Osteoblast (primary cell): ENCODE measurements at regions not wholly inside any gene's neighbourhood (a gene's known extent, or its start where the extent isn't known, plus 50 kb on each side); places are given as distances from the start of the nearest gene placed in this dataset.

Source experiments
- DNase-seq: peaks from one replicate; pipeline ENCODE4 v3.0.0; 2011; ENCODE audit warnings: low spot score, mixed read lengths; ENCODE audit not compliant: insufficient read length; ENCODE audit errors: missing footprints
- H2AFZ ChIP-seq: 2 replicates; pipeline ENCODE4 v1.6.0; 2011; ENCODE audit warnings: mild to moderate bottlenecking, low read length
- H3K27ac ChIP-seq: 2 replicates; pipeline ENCODE4 v1.5.1; 2011; ENCODE audit warnings: mild to moderate bottlenecking, low read depth, low read length, moderate library complexity
- H3K27me3 ChIP-seq: 2 replicates; pipeline ENCODE4 v1.6.0; 2012; ENCODE audit warnings: mild to moderate bottlenecking, control low read depth, inconsistent platforms, low read length, moderate library complexity; ENCODE audit not compliant: insufficient read depth
- H3K36me3 ChIP-seq: 2 replicates; pipeline ENCODE4 v1.5.1; 2011; ENCODE audit warnings: mild to moderate bottlenecking, low read length, control low read depth, moderate library complexity; ENCODE audit not compliant: insufficient read depth
- H3K4me1 ChIP-seq: 2 replicates; pipeline ENCODE4 v1.5.1; 2011; ENCODE audit warnings: mild to moderate bottlenecking, low read length, control low read depth, moderate library complexity; ENCODE audit not compliant: insufficient read depth
- H3K4me2 ChIP-seq: 2 replicates; pipeline ENCODE4 v1.6.0; 2011; ENCODE audit warnings: mild to moderate bottlenecking, low read length; ENCODE audit not compliant: insufficient read depth
- H3K4me3 ChIP-seq: fragments of 200-600 bp; sonication (generic); 3 replicates; pipeline ENCODE4 v1.5.1; 2012; ENCODE audit warnings: mild to moderate bottlenecking, low read length, inconsistent platforms; ENCODE audit not compliant: insufficient read depth
- H3K79me2 ChIP-seq: 2 replicates; pipeline ENCODE4 v1.6.0; 2012; ENCODE audit warnings: mild to moderate bottlenecking, low read length, control low read depth, inconsistent platforms; ENCODE audit not compliant: insufficient read depth
- H3K9me3 ChIP-seq: 2 replicates; pipeline ENCODE4 v1.5.1; 2011; ENCODE audit warnings: low read depth, low read length, control low read depth
- H4K20me1 ChIP-seq: 2 replicates; pipeline ENCODE4 v1.6.0; 2012; ENCODE audit warnings: mild to moderate bottlenecking, low read length, control low read depth; ENCODE audit not compliant: insufficient read depth
- TF ChIP-seq, protein P1 (sequence below): IDR thresholded peaks from 2 replicates; pipeline ENCODE4 v1.5.1; 2011; ENCODE audit warnings: mild to moderate bottlenecking, low read depth, low read length, moderate library complexity; ENCODE audit errors: extremely low read depth

DNA sequence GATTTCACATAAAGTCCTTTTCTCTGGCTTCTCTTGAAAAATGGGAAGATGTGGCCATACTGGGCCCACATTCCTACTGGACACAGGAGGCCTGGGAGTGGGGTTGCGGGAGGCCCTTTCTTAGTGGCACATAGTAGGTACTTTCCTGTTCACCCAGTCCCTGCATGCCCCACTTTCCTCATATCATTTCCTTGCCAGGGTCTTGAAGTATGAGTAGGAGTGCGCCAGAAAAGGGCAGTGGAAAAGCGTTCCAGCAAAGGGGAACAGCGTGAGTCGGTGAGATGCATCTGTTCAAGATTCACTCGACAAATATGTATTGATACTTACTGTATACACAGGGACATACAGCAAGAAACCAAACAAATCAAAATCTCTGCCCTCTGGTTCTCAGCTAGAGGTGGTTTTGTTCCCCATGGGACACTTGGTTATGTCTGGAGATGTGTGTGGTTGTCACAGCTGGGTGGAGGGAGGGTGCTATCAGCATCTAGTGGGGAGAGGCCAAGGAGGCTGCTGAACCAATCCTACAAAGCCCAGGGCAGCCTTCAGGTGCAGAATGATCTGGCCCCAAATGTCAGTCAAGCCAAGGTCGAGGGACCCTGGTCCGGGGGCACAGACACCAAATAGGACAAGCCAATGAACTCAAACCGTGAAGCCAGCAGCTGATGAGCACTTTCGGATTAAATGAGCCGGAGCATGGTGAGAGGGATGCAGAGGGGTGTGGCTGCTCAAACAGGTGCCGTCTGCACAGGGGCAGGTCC is 151.4 kb downstream of the CEBPB start:
- H2AFZ ChIP-seq, result no peak overlapping the region
- H3K9me3 ChIP-seq, result no peaks in the 10 kb centered on the region
- no peak overlapping the region for H3K27ac ChIP-seq
- no peaks in the 10 kb centered on the region for H4K20me1 ChIP-seq
- H3K4me1 ChIP-seq, result peaks cover 38% of the 10 kb centered on the region
- H3K27me3 ChIP-seq, result no peaks in the 10 kb centered on the region
- no peak for DNase-seq
- H3K4me3 ChIP-seq, result no peak overlapping the region
- TF ChIP-seq, protein P1, sequence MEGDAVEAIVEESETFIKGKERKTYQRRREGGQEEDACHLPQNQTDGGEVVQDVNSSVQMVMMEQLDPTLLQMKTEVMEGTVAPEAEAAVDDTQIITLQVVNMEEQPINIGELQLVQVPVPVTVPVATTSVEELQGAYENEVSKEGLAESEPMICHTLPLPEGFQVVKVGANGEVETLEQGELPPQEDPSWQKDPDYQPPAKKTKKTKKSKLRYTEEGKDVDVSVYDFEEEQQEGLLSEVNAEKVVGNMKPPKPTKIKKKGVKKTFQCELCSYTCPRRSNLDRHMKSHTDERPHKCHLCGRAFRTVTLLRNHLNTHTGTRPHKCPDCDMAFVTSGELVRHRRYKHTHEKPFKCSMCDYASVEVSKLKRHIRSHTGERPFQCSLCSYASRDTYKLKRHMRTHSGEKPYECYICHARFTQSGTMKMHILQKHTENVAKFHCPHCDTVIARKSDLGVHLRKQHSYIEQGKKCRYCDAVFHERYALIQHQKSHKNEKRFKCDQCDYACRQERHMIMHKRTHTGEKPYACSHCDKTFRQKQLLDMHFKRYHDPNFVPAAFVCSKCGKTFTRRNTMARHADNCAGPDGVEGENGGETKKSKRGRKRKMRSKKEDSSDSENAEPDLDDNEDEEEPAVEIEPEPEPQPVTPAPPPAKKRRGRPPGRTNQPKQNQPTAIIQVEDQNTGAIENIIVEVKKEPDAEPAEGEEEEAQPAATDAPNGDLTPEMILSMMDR, result no peak
- no peak overlapping the region for H3K4me2 ChIP-seq
- H3K36me3 ChIP-seq, result no peaks in the 10 kb centered on the region
- no peaks in the 10 kb centered on the region for H3K79me2 ChIP-seq

DNA sequence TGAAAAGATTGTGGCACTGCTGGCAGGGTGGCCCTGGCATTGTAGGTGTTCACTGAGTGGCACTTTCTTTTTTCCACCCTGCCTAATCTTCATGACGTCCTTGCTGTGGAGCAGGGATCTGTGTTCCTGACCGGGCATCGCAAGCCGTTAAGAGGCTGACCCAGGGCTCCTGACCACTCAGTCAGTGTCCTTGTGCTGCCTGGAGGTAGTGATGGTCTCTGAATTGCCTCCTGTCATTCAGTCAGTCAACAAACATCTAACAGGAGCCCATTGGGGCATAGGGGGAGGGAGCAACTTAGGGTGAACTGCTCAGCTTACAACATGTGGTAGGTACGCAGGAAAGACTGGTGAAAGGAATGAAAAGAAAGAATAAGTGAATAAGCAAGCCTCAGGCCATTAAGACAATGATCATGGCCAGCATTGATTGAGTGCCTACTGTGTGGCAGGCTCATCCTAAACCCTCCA is 152.0 kb downstream of the CEBPB start:
- no peak overlapping the region for H3K4me3 ChIP-seq
- H3K79me2 ChIP-seq, result no peaks in the 10 kb centered on the region
- H2AFZ ChIP-seq, result no peak overlapping the region
- H3K36me3 ChIP-seq, result no peaks in the 10 kb centered on the region
- H4K20me1 ChIP-seq, result no peaks in the 10 kb centered on the region
- no peak for DNase-seq
- H3K27ac ChIP-seq, result no peak overlapping the region
- TF ChIP-seq, protein P1, result no peak
- peaks cover 32% of the 10 kb centered on the region for H3K4me1 ChIP-seq
- H3K9me3 ChIP-seq, result no peaks in the 10 kb centered on the region
- H3K27me3 ChIP-seq, result no peaks in the 10 kb centered on the region
- H3K4me2 ChIP-seq, result no peak overlapping the region

DNA sequence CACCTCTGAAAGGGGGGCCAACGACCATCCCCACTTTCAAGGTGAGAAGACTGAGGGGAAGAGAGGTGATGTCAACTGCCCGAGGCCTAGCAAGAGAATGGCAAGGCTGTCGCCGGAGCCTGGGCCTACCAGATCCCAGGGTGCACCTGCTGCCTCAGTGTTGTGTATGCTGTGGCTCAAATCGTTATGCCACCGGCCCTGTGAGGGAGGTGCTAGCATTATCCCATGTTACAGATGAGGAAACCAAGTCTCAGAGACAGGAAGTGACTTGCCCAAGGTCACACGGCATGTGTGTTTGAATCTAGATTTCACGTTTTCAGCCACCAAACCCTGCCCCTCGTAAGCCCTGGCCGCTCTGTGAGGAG is 152.5 kb downstream of the CEBPB start:
- no peak overlapping the region for H3K4me2 ChIP-seq
- H3K9me3 ChIP-seq, result no peaks in the 10 kb centered on the region
- H3K4me1 ChIP-seq, result peaks cover 28% of the 10 kb centered on the region
- H3K27me3 ChIP-seq, result no peaks in the 10 kb centered on the region
- H3K27ac ChIP-seq, result no peak overlapping the region
- no peaks in the 10 kb centered on the region for H3K36me3 ChIP-seq
- DNase-seq, result no peak
- H3K4me3 ChIP-seq, result no peak overlapping the region
- H3K79me2 ChIP-seq, result no peaks in the 10 kb centered on the region
- H4K20me1 ChIP-seq, result no peaks in the 10 kb centered on the region
- TF ChIP-seq, protein P1, result no peak
- H2AFZ ChIP-seq, result no peak overlapping the region

DNA sequence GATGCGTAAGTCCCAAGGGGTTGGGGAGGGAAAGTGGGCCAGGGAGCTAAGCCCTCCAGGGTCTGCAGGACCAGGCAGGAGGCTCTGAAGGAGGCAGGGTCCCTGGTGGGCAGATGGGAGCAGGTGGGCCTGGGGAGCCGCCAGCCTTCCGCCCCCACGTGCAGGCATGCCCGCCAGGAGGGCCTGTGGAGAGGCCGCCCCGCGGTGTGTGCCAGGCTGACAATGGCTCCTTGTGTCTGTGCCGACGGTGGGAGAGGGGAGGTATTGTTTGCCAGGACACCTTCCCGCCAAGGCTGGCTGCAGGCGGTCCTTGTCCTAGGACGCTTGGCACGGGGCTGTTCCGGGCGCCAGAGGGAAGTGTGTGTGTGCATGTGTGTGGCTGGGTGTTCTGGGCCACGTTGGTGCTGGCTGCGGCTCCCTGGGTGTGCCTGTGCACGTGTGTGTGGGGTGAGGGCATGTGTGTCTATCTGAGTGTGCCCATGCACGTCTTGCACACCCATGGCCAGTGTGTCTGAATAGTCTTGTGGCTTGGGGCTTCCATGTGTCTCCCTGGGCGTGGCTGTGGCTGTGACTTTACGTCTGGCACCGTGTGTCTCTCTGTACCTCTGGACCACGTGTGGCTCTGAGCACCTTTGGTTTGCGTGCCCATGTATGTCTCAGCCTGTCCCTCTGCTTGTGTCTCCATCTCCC is 153.0 kb downstream of the CEBPB start:
- Histone ChIP-seq H3K4me2 (no peak overlapping the region), H3K27ac (no peak overlapping the region), H3K27me3 (no peaks in the 10 kb centered on the region), H3K79me2 (no peaks in the 10 kb centered on the region), H2AFZ (no peak overlapping the region), H3K4me3 (no peak overlapping the region), H4K20me1 (no peaks in the 10 kb centered on the region), H3K36me3 (no peaks in the 10 kb centered on the region), H3K4me1 (peaks cover 23% of the 10 kb centered on the region), H3K9me3 (no peaks in the 10 kb centered on the region)
- no peak for DNase-seq
- TF ChIP-seq, protein P1, result no peak
